Fibroblast of lung (primary cell): ENCODE measurements at regions not wholly inside any gene's neighbourhood (a gene's known extent, or its start where the extent isn't known, plus 50 kb on each side); places are given as distances from the start of the nearest gene placed in this dataset.

Experiments
- EZH2 ChIP-seq: IDR thresholded peaks from 2 replicates; pipeline ENCODE4 v1.5.1; 2012; ENCODE audit warnings: low read length, control low read depth, mild to moderate bottlenecking; ENCODE audit errors: missing control alignments
- TF ChIP-seq, protein P1 (sequence below), 2 donors: IDR thresholded peaks in 1 of 2; conservative IDR thresholded peaks in 1 of 2; 1 replicate in 1 of 2; 2 replicates in 1 of 2; pipeline ENCODE4 v1.5.1; 2011 to 2012; ENCODE audit warnings: low read length in 2 of 2, control low read depth in 1 of 2, inconsistent platforms in 1 of 2, low read depth in 1 of 2, mild to moderate bottlenecking in 1 of 2

DNA sequence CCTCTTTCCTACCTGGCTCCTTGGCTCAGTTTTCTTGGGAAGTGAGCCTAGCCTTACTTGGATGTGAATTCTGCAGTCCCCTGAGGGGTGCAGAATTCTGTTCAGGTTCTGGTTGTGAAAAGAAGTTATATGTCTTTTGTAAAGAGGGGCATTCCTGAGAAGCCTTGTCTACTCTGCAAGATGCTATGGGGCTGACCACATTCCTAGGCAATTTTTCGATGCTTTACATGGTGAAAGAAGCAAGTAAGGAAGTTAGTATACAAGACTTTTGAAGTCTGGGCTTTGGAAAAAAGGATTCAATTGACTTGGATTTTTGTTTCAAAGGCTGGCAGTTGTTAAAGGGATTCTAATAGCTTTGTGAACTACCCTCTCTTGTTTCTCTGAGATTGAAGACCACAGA, 167.9 kb upstream of the STMND1 start:
- TF ChIP-seq, protein P1, sequence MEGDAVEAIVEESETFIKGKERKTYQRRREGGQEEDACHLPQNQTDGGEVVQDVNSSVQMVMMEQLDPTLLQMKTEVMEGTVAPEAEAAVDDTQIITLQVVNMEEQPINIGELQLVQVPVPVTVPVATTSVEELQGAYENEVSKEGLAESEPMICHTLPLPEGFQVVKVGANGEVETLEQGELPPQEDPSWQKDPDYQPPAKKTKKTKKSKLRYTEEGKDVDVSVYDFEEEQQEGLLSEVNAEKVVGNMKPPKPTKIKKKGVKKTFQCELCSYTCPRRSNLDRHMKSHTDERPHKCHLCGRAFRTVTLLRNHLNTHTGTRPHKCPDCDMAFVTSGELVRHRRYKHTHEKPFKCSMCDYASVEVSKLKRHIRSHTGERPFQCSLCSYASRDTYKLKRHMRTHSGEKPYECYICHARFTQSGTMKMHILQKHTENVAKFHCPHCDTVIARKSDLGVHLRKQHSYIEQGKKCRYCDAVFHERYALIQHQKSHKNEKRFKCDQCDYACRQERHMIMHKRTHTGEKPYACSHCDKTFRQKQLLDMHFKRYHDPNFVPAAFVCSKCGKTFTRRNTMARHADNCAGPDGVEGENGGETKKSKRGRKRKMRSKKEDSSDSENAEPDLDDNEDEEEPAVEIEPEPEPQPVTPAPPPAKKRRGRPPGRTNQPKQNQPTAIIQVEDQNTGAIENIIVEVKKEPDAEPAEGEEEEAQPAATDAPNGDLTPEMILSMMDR (conservative IDR thresholded peaks at IDR 0.05 in 1 of 2, IDR thresholded peaks at IDR 0.05 in 1 of 2; ENCODE audit: low read depth in 1 of 2, low read length in 2 of 2): no peak
- no peak for TF ChIP-seq EZH2
